HepG2 (cell line): ENCODE measurements at regions not wholly inside any gene's neighbourhood (a gene's known extent, or its start where the extent isn't known, plus 50 kb on each side); places are given as distances from the start of the nearest gene placed in this dataset.

Experiments used
- ATAC-seq: fragments of 200-7000 bp; cut with Tn5 transposase; 3 replicates; pipeline ENCODE4 v1.9.1; 2020; ENCODE audit warnings: mild to moderate bottlenecking, moderate library complexity
- BruUV-seq: library from RNA; stranded (reverse); fragments of 400-500 nt; replicated peaks from 2 replicates; lab custom pipeline; 2021; lab: Mats Ljungman, UMichigan
- CTCF ChIA-PET: fragments of 300-600 bp; formaldehyde crosslinking; extraction: SDS; loops from one replicate; lab custom pipeline; 2021; ENCODE audit warnings: low total read pairs, inconsistent platforms, low intra/inter-chr PET ratio; lab: Yijun Ruan, JAX
- POLR2A ChIA-PET: fragments of 350-600 bp; sonication (Branson Sonifier 250); formaldehyde crosslinking; loops from one replicate; lab custom pipeline; 2020; ENCODE audit warnings: antibody characterized with exemption, inconsistent platforms; lab: Yijun Ruan, JAX
- DNase-seq: peaks from one replicate; pipeline ENCODE4 v3.0.0-alpha.2; 2015; ENCODE audit warnings: low spot score
- FAIRE-seq: peaks from 3 replicates; lab custom pipeline; 2011; peaks lifted over from hg19 to GRCh38; lab: Jason Lieb, UNC
- H2AFZ ChIP-seq: one replicate; pipeline ENCODE4 v1.6.1; 2011; ENCODE audit warnings: low read length, inconsistent platforms
- H3K27ac ChIP-seq: fragments of 300-600 bp; 3 replicates; pipeline ENCODE4 v1.8.0; 2011; ENCODE audit warnings: mixed run types, mild to moderate bottlenecking, mixed read lengths, low read length, inconsistent platforms; ENCODE audit not compliant: insufficient read depth; ENCODE audit errors: extremely low read length
- H3K27me3 ChIP-seq, 2 experiments: fragments of 200-600 bp in 1 of 2; 2 replicates in 1 of 2; 3 replicates in 1 of 2; pipeline versions ENCODE4 v1.6.0 to v1.8.0; 2011; ENCODE audit warnings: low read length in 2 of 2, mild to moderate bottlenecking in 2 of 2, moderate library complexity in 2 of 2, inconsistent platforms in 1 of 2; ENCODE audit not compliant: insufficient read depth in 2 of 2, control insufficient read depth in 1 of 2
- H3K36me3 ChIP-seq, 2 experiments: fragments of 200-600 bp in 1 of 2; replicated peaks in 1 of 2; 2 replicates in 1 of 2; 3 replicates in 1 of 2; pipeline versions ENCODE4 v1.5.1 to v1.8.0; 2011; ENCODE audit warnings: low read length in 2 of 2, inconsistent platforms in 1 of 2; ENCODE audit not compliant: insufficient read depth in 2 of 2, control insufficient read depth in 1 of 2
- H3K4me1 ChIP-seq: 2 replicates; pipeline ENCODE4 v1.5.1; 2012; ENCODE audit warnings: low read length, inconsistent platforms; ENCODE audit not compliant: insufficient read depth
- H3K4me2 ChIP-seq: 2 replicates; pipeline ENCODE4 v1.6.0; 2011; ENCODE audit warnings: low read depth, low read length, inconsistent platforms
- H3K4me3 ChIP-seq, 3 experiments: fragments of 200-600 bp in 1 of 3; sonication (generic), shearing (Covaris generic) in 1 of 3; replicated peaks in 1 of 3; 2 replicates each; pipeline ENCODE4 v1.5.1; 2011 to 2016; ENCODE audit warnings: low read length in 3 of 3, inconsistent platforms in 2 of 3, low read depth in 2 of 3, mild to moderate bottlenecking in 2 of 3, control low read depth in 1 of 3, mixed read lengths in 1 of 3; ENCODE audit not compliant: insufficient read depth in 1 of 3
- H3K79me2 ChIP-seq: one replicate; pipeline ENCODE4 v1.6.1; 2011; ENCODE audit warnings: low read length, inconsistent platforms; ENCODE audit not compliant: insufficient read depth
- H3K9ac ChIP-seq: 2 replicates; pipeline ENCODE4 v1.6.0; 2011; ENCODE audit warnings: mild to moderate bottlenecking, low read depth, low read length, inconsistent platforms; ENCODE audit not compliant: insufficient read depth
- H3K9me3 ChIP-seq: 2 replicates; pipeline ENCODE4 v1.5.1; 2012; ENCODE audit warnings: mild to moderate bottlenecking, low read length
- H4K20me1 ChIP-seq: 2 replicates; pipeline ENCODE4 v1.6.0; 2011; ENCODE audit warnings: inconsistent platforms, mild to moderate bottlenecking, low read length, moderate library complexity; ENCODE audit not compliant: insufficient read depth
- ARID4A ChIP-seq: sonication (generic); formaldehyde crosslinking; IDR thresholded peaks from 2 replicates; pipeline ENCODE4 v1.5.0; 2020; ENCODE audit warnings: mild to moderate bottlenecking, missing genetic modification reagents, borderline replicate concordance
- HDAC1 ChIP-seq: sonication (generic); formaldehyde crosslinking; IDR thresholded peaks from 2 replicates; pipeline ENCODE4 v1.5.1; 2020; ENCODE audit warnings: mild to moderate bottlenecking, missing genetic modification reagents
- MTA3 ChIP-seq: sonication (generic); formaldehyde crosslinking; IDR thresholded peaks from 2 replicates; pipeline ENCODE4 v1.4.0; 2020; ENCODE audit warnings: missing genetic modification reagents
- RBFOX2 ChIP-seq: fragments of 200-400 bp; formaldehyde crosslinking; IDR thresholded peaks from 2 replicates; pipeline ENCODE4 v1.6.1; 2017; ENCODE audit warnings: low read depth, mild to moderate bottlenecking, low read length
- YY1 ChIP-seq: IDR thresholded peaks from 2 replicates; pipeline ENCODE4 v1.6.1; 2011; ENCODE audit warnings: low read length, low read depth, moderate library complexity, mild to moderate bottlenecking; ENCODE audit not compliant: insufficient read depth, insufficient replicate concordance
- ZBTB25 ChIP-seq: IDR thresholded peaks from 2 replicates; pipeline ENCODE4 v1.6.1; 2018; ENCODE audit warnings: missing genetic modification reagents
- ZNF318 ChIP-seq: sonication (generic); formaldehyde crosslinking; IDR thresholded peaks from 2 replicates; pipeline ENCODE4 v1.4.0; 2020; ENCODE audit warnings: mild to moderate bottlenecking, missing genetic modification reagents
- ZNF333 ChIP-seq: sonication (generic); formaldehyde crosslinking; IDR thresholded peaks from 2 replicates; pipeline ENCODE4 v1.4.0; 2020; ENCODE audit warnings: mild to moderate bottlenecking, missing genetic modification reagents, borderline replicate concordance
- ZNF546 ChIP-seq: sonication (generic); formaldehyde crosslinking; conservative IDR thresholded peaks from 2 replicates; pipeline ENCODE4 v1.8.1; 2023; ENCODE audit warnings: mild to moderate bottlenecking, missing genetic modification reagents
- ZNF557 ChIP-seq: sonication (generic); formaldehyde crosslinking; IDR thresholded peaks from 2 replicates; pipeline ENCODE4 v1.4.0; 2020; ENCODE audit warnings: missing genetic modification reagents
- WGBS: methylation state at CpG from one replicate; pipeline ENCODE4 v1.1.6; 2017; ENCODE audit warnings: low lambda C conversion rate; 5-methylcytosine and 5-hydroxymethylcytosine counted together
- in situ Hi-C: cut with HindIII; loops from 2 replicates; pipeline ENCODE4 v1.10.0; 2017; ENCODE audit warnings: low pct_unique_long_range_greater_than_20kb; ENCODE audit not compliant: extremely low pct_ligation_motif_present
- intact Hi-C: fragments of 100-400 bp; cut with micrococcal nuclease; formaldehyde crosslinking; loops from one replicate; pipeline ENCODE4 v1.10.0; 2022; ENCODE audit not compliant: unreplicated experiment

GRCh38 chr10:43706166-43706565, 57.5 kb upstream of the ZNF32 start (continued):
- no peak for TF ChIP-seq ZNF318 (CRISPR knock-in tag)
- no peak for TF ChIP-seq ZNF546

GRCh38 chr10:43703286-43703685, 54.6 kb upstream of the ZNF32 start:
- Histone ChIP-seq H3K79me2 (no peaks in the 10 kb centered on the region), H3K27me3 (peaks cover 3% of the 10 kb centered on the region in 2 experiments; a peak in 2 of 5 replicates), H4K20me1 (no peaks in the 10 kb centered on the region), H3K9me3 (no peaks in the 10 kb centered on the region), H3K36me3 (no peaks in the 10 kb centered on the region), H3K27ac (no peak overlapping the region), H3K9ac (no peak overlapping the region)
- intact Hi-C loops = no loop called here
- POLR2A ChIA-PET = no interaction called here
- ATAC-seq (no peak), DNase-seq (no peak)
- TF ChIP-seq ZNF333 (CRISPR knock-in tag) (no peak), YY1 (no peak), MTA3 (no peak), ARID4A (CRISPR knock-in tag) (no peak), RBFOX2 (no peak), ZBTB25 (CRISPR knock-in tag) (no peak), ZNF557 (CRISPR knock-in tag) (no peak), HDAC1 (CRISPR knock-in tag) (no peak)
- TF ChIP-seq, all 625 proteins: peak for 0
- H2AFZ ChIP-seq = no peak overlapping the region
- CTCF ChIA-PET = no interaction called here
- H3K4me1 ChIP-seq = 0 out of 2 replicates have a peak, but pooled peaks cover 3% of the 10 kb centered on the region
- FAIRE-seq = no peak
- no peak overlapping the region for H3K4me3 ChIP-seq
- BruUV-seq = no TSS peak
- in situ Hi-C loops = no loop called here
- WGBS = 60% methylated on average over 4 of the region's 13 CpGs
- H3K4me2 ChIP-seq = no peak overlapping the region
